ENCODE measurements at regions not wholly inside any gene's neighbourhood (a gene's known extent, or its start where the extent isn't known, plus 50 kb on each side); places are given as distances from the start of the nearest gene placed in this dataset.

DNA sequence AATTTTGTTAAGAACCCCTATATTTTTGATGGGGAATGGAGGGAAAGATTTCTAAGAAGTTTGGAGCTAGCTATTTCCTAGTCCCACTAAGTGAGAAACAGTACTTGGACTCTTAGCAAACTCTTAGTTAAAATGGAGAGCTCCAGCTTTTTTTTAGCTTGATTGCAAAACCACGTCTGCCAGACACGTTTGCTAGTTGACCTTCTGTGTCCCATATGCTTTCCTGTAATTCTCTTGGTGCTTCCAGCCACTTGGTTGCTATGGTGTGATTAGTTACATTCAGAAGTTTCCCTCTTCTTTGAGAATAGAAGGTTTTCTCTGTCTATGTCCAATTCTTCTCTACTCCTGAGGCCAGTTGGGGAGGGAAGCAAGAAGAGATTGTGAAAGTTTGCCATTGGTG, 417.0 kb upstream of the TLE4 start:
- Histone ChIP-seq H3K27me3 (no peaks in the 10 kb centered on the region), H3K36me3 (no peaks in the 10 kb centered on the region), H3K27ac (no peak overlapping the region), H3K4me3 (no peak overlapping the region), H3K4me1 (no peaks in the 10 kb centered on the region), H3K9me3 (no peaks in the 10 kb centered on the region)
- intact Hi-C loops (cut with DNase I; ENCODE audit: low total_unique reads) = no loop called here
- TF ChIP-seq POLR2A (IDR thresholded peaks at IDR 0.05) = no peak
- no peak for TF ChIP-seq CTCF (IDR thresholded peaks at IDR 0.05)
- DNase-seq = no peak

- no peak overlapping the region for H3K4me3 ChIP-seq
- no peak for TF ChIP-seq POLR2A (IDR thresholded peaks at IDR 0.05)
- TF ChIP-seq CTCF (IDR thresholded peaks at IDR 0.05) = no peak
- no peak overlapping the region for H3K27ac ChIP-seq
- H3K27me3 ChIP-seq = no peaks in the 10 kb centered on the region
- H3K36me3 ChIP-seq = no peaks in the 10 kb centered on the region
- intact Hi-C loops (cut with DNase I; ENCODE audit: low total_unique reads) = no loop called here
- DNase-seq = no peak
- H3K9me3 ChIP-seq = no peaks in the 10 kb centered on the region
- H3K4me1 ChIP-seq = no peaks in the 10 kb centered on the region
These were observed 416.5 kb upstream of the TLE4 start for GRCh38 chr9:79155308-79155707.

DNA sequence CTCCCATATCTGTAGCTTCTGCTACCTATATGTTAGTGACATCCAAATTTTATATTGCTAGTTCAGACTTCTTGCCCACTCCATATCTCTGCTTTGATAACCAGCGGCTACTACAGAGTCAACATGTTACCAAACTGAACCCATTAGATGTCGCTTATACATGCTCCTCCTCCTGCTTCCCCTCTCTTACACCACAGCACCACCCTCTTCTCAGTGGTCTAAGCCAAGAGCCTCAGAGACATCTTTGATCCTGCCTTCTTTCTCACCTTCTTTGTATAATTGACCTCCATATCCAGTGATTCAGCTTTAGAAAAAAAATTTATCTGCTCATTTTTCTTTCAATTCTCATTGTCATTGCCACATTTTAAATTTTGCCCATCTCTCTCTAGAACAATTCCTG, 408.2 kb upstream of the TLE4 start:
- no peak for TF ChIP-seq CTCF (IDR thresholded peaks at IDR 0.05)
- DNase-seq = no peak
- Histone ChIP-seq H3K4me1 (no peaks in the 10 kb centered on the region), H3K36me3 (no peaks in the 10 kb centered on the region), H3K27me3 (no peaks in the 10 kb centered on the region), H3K27ac (no peak overlapping the region), H3K9me3 (no peaks in the 10 kb centered on the region), H3K4me3 (no peak overlapping the region)
- intact Hi-C loops (cut with DNase I; ENCODE audit: low total_unique reads) = no loop called here

- no peak for TF ChIP-seq CTCF (IDR thresholded peaks at IDR 0.05)
- TF ChIP-seq POLR2A (IDR thresholded peaks at IDR 0.05) = no peak
- no peaks in the 10 kb centered on the region for H3K9me3 ChIP-seq
- H3K4me1 ChIP-seq = no peaks in the 10 kb centered on the region
- no peak overlapping the region for H3K4me3 ChIP-seq
- no peak overlapping the region for H3K27ac ChIP-seq
- no peaks in the 10 kb centered on the region for H3K36me3 ChIP-seq
- H3K27me3 ChIP-seq = no peaks in the 10 kb centered on the region
- no peak for DNase-seq
- intact Hi-C loops (cut with DNase I; ENCODE audit: low total_unique reads) = no loop called here
These were observed 407.4 kb upstream of the TLE4 start for GRCh38 chr9:79164406-79164805.

GRCh38 chr9:79165020-79165780, 406.6 kb upstream of the TLE4 start:
- H3K4me3 ChIP-seq = no peak overlapping the region
- no peak overlapping the region for H3K27ac ChIP-seq
- H3K4me1 ChIP-seq = no peaks in the 10 kb centered on the region
- H3K9me3 ChIP-seq = no peaks in the 10 kb centered on the region
- no peaks in the 10 kb centered on the region for H3K27me3 ChIP-seq
- H3K36me3 ChIP-seq = no peaks in the 10 kb centered on the region
- intact Hi-C loops (cut with DNase I; ENCODE audit: low total_unique reads) = no loop called here
- no peak for TF ChIP-seq POLR2A (IDR thresholded peaks at IDR 0.05)
- no peak for TF ChIP-seq CTCF (IDR thresholded peaks at IDR 0.05)
- no peak for DNase-seq

All from uterus (tissue), 3 donors.